ENCODE measurements at regions not wholly inside any gene's neighbourhood (a gene's known extent, or its start where the extent isn't known, plus 50 kb on each side); places are given as distances from the start of the nearest gene placed in this dataset.

GRCh38 chr11:28922386-28922981 is 814.3 kb downstream of the METTL15 start:
- TF ChIP-seq CTCF (conservative IDR thresholded peaks at IDR 0.05; ENCODE audit: low read depth, low read length) (no peak), EZH2 (IDR thresholded peaks at IDR 0.05; ENCODE audit: low read length, unreplicated experiment) (no peak)
